Gastroesophageal sphincter (tissue), 3 donors: ENCODE measurements at regions not wholly inside any gene's neighbourhood (a gene's known extent, or its start where the extent isn't known, plus 50 kb on each side); places are given as distances from the start of the nearest gene placed in this dataset.

Experiments used
- CTCF ChIP-seq, 4 experiments: fragments of 200-600 bp in 2 of 4; fragments of 450-650 bp in 2 of 4; sonication (generic) in 1 of 4; IDR thresholded peaks; one replicate each; pipeline ENCODE4 v1.5.1; 2017 to 2019; ENCODE audit warnings: antibody characterized with exemption in 4 of 4, mild to moderate bottlenecking in 2 of 4, moderate library complexity in 2 of 4
- POLR2AphosphoS5 ChIP-seq: sonication (generic); formaldehyde crosslinking; IDR thresholded peaks from one replicate; pipeline ENCODE4 v1.6.1; 2017; ENCODE audit warnings: antibody characterized with exemption

DNA sequence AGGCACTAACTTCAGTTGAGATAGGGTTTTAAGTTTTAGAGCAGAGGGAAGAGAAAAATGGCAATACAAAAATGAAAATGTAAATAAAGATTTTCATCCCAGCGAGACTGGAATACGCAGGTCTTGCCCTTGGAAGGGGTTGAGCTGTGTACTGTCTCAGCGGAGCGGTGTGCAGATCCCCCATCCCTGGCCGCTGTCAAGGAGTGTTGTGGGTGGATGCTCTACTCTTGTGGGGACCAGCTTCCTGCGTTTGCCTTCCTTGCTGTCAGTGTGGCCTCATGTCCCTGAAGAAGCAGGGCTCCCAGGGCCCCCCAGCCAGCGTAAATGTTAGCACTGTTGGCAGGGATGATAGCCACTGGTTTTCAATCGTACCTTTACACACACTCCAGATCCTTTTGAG lies 249.7 kb upstream of the PITRM1 start:
- TF ChIP-seq CTCF (IDR thresholded peaks at IDR 0.05): no peak
- no peak for TF ChIP-seq POLR2AphosphoS5
